Gastroesophageal sphincter (tissue), 4 donors: ENCODE measurements at regions not wholly inside any gene's neighbourhood (a gene's known extent, or its start where the extent isn't known, plus 50 kb on each side); places are given as distances from the start of the nearest gene placed in this dataset.

Experiments used
- ATAC-seq: fragments of 150-250 bp; one replicate; pipeline ENCODE4 v1.9.1; 2016; ENCODE audit warnings: mild to moderate bottlenecking, moderate library complexity
- H3K27ac ChIP-seq, 4 donors: fragments of 200-600 bp; sonication (generic) in 3 of 4; 1 replicate in 3 of 4; 2 replicates in 1 of 4; pipeline ENCODE4 v1.5.1; 2016 to 2019
- H3K27me3 ChIP-seq: fragments of 200-600 bp; sonication (generic); one replicate; pipeline ENCODE4 v1.5.1; 2019
- H3K36me3 ChIP-seq, 2 donors: fragments of 200-600 bp; sonication (generic); one replicate each; pipeline ENCODE4 v1.5.1; 2019; ENCODE audit warnings: control low read depth in 1 of 2
- H3K4me1 ChIP-seq, 3 donors: fragments of 200-600 bp; sonication (generic); 1 replicate in 2 of 3; 2 replicates in 1 of 3; pipeline ENCODE4 v1.5.1; 2016 to 2019; ENCODE audit warnings: control low read depth in 2 of 3
- H3K4me3 ChIP-seq, 2 donors: fragments of 200-600 bp; sonication (generic); one replicate each; pipeline ENCODE4 v1.5.1; 2019; ENCODE audit warnings: mild to moderate bottlenecking in 1 of 2, moderate library complexity in 1 of 2
- H3K9me3 ChIP-seq, 3 donors: fragments of 200-600 bp; sonication (generic); one replicate each; pipeline ENCODE4 v1.5.1; 2017 to 2019; ENCODE audit warnings: control low read depth in 2 of 3
- EP300 ChIP-seq: sonication (generic); formaldehyde crosslinking; IDR thresholded peaks from one replicate; pipeline ENCODE4 v1.6.1; 2017; ENCODE audit warnings: antibody characterized with exemption, mild to moderate bottlenecking
- POLR2A ChIP-seq, 2 donors: fragments of 450-650 bp; IDR thresholded peaks; one replicate each; pipeline ENCODE4 v1.6.1; 2017; ENCODE audit warnings: antibody characterized with exemption in 2 of 2, mild to moderate bottlenecking in 2 of 2, moderate library complexity in 1 of 2
- POLR2AphosphoS5 ChIP-seq: sonication (generic); formaldehyde crosslinking; IDR thresholded peaks from one replicate; pipeline ENCODE4 v1.6.1; 2017; ENCODE audit warnings: antibody characterized with exemption
- WGBS, 2 donors: methylation state at CpG; one replicate each; pipeline ENCODE4 v1.1.5; 2018; ENCODE audit warnings: low coverage in 1 of 2; 5-methylcytosine and 5-hydroxymethylcytosine counted together
- TF ChIP-seq, protein P1 (sequence below), 4 experiments: fragments of 200-600 bp in 2 of 4; fragments of 450-650 bp in 2 of 4; sonication (generic) in 1 of 4; IDR thresholded peaks; one replicate each; pipeline ENCODE4 v1.5.1; 2017 to 2019; ENCODE audit warnings: antibody characterized with exemption in 4 of 4, mild to moderate bottlenecking in 2 of 4, moderate library complexity in 2 of 4

DNA sequence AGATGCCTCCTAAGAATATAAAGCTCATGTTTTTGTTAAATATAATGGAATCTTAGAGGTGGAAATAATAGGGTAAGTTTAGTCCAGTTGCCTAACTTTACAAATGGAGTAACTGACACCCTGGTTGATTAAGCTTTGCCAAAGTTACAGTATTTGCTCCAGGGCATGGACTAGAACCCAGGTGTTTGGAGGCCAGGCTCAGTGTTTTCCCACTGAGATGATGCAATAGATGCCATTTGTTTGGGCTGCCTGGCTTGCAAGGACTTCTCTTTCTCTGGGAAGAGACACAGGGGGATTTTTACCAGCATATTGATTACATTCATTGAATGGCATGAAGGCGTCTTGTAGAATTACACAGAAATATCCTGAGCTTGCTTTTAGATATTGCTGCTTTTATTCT is 397.8 kb downstream of the SLC4A3 start:
- Histone ChIP-seq H3K27ac (no peak overlapping the region), H3K27me3 (no peaks in the 10 kb centered on the region), H3K9me3 (peaks cover 0 to 7% (median 0%) of the 10 kb centered on the region in 3 donors), H3K4me1 (no peaks in the 10 kb centered on the region), H3K4me3 (no peak overlapping the region), H3K36me3 (no peaks in the 10 kb centered on the region)
- TF ChIP-seq POLR2AphosphoS5 (no peak), EP300 (no peak), POLR2A (IDR thresholded peaks at IDR 0.05) (no peak)
- TF ChIP-seq, protein P1, sequence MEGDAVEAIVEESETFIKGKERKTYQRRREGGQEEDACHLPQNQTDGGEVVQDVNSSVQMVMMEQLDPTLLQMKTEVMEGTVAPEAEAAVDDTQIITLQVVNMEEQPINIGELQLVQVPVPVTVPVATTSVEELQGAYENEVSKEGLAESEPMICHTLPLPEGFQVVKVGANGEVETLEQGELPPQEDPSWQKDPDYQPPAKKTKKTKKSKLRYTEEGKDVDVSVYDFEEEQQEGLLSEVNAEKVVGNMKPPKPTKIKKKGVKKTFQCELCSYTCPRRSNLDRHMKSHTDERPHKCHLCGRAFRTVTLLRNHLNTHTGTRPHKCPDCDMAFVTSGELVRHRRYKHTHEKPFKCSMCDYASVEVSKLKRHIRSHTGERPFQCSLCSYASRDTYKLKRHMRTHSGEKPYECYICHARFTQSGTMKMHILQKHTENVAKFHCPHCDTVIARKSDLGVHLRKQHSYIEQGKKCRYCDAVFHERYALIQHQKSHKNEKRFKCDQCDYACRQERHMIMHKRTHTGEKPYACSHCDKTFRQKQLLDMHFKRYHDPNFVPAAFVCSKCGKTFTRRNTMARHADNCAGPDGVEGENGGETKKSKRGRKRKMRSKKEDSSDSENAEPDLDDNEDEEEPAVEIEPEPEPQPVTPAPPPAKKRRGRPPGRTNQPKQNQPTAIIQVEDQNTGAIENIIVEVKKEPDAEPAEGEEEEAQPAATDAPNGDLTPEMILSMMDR (IDR thresholded peaks at IDR 0.05): no peak
- 83 to 88% methylated on average over 1 of the region's 1 CpG for WGBS, 2 donors
- no peak for ATAC-seq

DNA sequence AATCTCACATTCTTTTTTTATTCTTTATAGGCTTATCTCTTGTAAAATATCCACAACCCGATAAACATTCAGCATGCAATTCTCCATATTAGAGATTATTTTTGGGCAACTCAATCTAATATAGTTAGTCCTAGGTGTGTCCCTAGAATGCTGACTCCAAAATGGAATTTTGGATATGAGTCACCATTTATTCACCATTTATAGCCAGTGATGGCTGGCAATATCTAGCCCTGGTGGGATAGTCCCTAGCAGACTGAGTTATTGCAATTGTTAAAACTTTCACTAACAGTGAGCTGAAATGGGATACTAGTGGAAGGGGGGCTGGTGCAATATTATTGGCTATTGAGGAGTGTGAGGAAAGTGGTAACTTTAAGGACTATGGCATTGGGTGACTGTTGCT is 401.6 kb downstream of the SLC4A3 start:
- ATAC-seq: no peak
- H3K27ac ChIP-seq: no peak overlapping the region
- H3K4me1 ChIP-seq: no peaks in the 10 kb centered on the region
- WGBS, 2 donors: 83 to 100% methylated on average over 1 of the region's 1 CpG
- no peaks in the 10 kb centered on the region for H3K27me3 ChIP-seq
- no peaks in the 10 kb centered on the region for H3K36me3 ChIP-seq
- no peak overlapping the region for H3K4me3 ChIP-seq
- TF ChIP-seq, protein P1 (IDR thresholded peaks at IDR 0.05): no peak
- TF ChIP-seq POLR2AphosphoS5: no peak
- TF ChIP-seq POLR2A (IDR thresholded peaks at IDR 0.05): no peak
- no peak for TF ChIP-seq EP300
- H3K9me3 ChIP-seq: no peaks in the 10 kb centered on the region

DNA sequence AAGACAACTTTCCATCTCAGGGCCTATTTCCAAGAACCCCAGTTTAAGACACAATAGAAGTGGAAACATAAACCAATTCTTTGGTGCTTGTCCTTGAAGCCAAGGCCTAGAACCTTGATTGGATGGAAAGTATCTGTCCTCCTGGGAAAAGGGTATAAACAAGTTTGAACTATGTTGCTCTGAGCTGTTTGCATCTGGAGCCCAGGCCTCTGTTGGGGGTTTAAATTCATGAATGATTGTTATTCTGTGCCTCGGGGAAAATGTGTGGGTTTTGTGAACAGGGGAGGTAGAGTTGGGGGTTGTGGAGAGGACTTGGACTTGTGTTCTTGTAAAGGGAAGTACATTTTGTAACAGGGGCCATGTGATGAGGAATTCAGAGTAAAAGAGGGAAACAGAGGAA is 406.1 kb downstream of the SLC4A3 start:
- Histone ChIP-seq H3K4me3 (no peak overlapping the region), H3K27ac (no peak overlapping the region), H3K27me3 (no peaks in the 10 kb centered on the region), H3K4me1 (no peaks in the 10 kb centered on the region), H3K36me3 (no peaks in the 10 kb centered on the region), H3K9me3 (no peaks in the 10 kb centered on the region)
- WGBS, 2 donors: 0 to 60% methylated on average over 1 of the region's 1 CpG
- no peak for TF ChIP-seq EP300
- TF ChIP-seq, protein P1 (IDR thresholded peaks at IDR 0.05): no peak
- TF ChIP-seq POLR2AphosphoS5: no peak
- TF ChIP-seq POLR2A (IDR thresholded peaks at IDR 0.05): no peak
- no peak for ATAC-seq

DNA sequence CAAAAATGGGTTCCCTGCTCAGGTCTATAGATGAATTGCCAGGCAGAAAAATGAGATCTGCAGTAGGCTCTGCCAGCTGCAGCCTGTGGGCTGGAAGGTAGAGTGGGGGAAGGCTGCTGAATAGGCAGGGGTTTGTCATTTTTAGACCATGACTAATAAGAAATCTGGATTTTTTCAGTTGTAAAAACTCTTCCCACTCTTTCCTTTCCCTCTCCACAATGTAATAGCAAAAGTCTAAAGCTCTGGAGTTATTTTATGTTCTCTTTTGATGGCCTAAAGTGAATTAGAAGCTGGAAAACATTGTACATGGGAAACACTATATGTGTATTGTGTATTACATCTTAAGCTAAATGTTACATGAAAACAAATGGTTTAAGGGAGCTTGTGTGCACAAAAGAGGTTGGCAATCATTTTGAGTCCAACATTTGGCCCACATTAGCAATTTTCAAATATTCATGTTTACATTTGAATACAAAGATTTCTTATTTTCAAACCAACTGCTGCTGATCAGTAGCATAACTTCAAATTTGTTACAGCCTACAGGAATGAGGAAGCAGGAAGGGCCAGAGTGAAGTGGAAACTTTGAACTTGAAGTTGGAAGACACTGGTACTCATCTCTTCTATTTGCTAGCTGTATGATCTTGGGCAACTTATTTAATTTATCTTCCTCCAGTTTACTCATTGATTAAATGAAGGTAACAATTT is 407.1 kb downstream of the SLC4A3 start:
- no peaks in the 10 kb centered on the region for H3K4me1 ChIP-seq
- TF ChIP-seq EP300: no peak
- TF ChIP-seq, protein P1 (IDR thresholded peaks at IDR 0.05): no peak
- TF ChIP-seq POLR2A (IDR thresholded peaks at IDR 0.05): no peak
- no peak for TF ChIP-seq POLR2AphosphoS5
- H3K36me3 ChIP-seq: no peaks in the 10 kb centered on the region
- H3K9me3 ChIP-seq: no peaks in the 10 kb centered on the region
- H3K27me3 ChIP-seq: no peaks in the 10 kb centered on the region
- ATAC-seq: no peak
- no peak overlapping the region for H3K4me3 ChIP-seq
- no peak overlapping the region for H3K27ac ChIP-seq

DNA sequence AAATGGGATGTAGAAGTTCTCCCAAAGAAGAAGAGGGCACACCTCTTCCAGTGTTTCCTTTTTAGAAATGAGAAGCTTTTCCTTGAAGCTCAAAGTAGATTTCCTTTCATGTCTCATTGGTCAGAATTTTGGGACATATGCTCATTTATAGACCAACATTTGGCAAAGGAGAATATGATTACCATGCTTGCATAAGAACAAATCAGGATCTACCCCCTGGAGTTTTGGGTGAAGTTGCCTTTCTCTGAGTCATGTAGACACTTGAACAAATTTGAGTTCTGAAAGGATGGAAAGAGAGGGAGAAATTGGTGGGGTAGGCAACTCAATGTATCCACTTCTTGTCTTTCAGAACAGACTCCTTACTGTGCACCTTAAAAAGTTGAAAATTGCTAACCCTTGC is 409.0 kb downstream of the SLC4A3 start:
- no peak for ATAC-seq
- no peaks in the 10 kb centered on the region for H3K36me3 ChIP-seq
- no peak overlapping the region for H3K4me3 ChIP-seq
- peaks cover 3% of the 10 kb centered on the region for H3K27me3 ChIP-seq
- no peaks in the 10 kb centered on the region for H3K4me1 ChIP-seq
- H3K27ac ChIP-seq: no peak overlapping the region
- no peaks in the 10 kb centered on the region for H3K9me3 ChIP-seq
- no peak for TF ChIP-seq EP300
